Peyer's patch (tissue), 4 donors: ENCODE measurements at regions not wholly inside any gene's neighbourhood (a gene's known extent, or its start where the extent isn't known, plus 50 kb on each side); places are given as distances from the start of the nearest gene placed in this dataset.

Experiments used
- CTCF ChIP-seq, 6 experiments: fragments of 450-650 bp in 4 of 6; fragments of 200-600 bp in 2 of 6; sonication (generic) in 1 of 6; IDR thresholded peaks; one replicate each; pipeline ENCODE4 v1.5.1; 2017 to 2019; ENCODE audit warnings: antibody characterized with exemption in 6 of 6, mild to moderate bottlenecking in 3 of 6, moderate library complexity in 1 of 6
- POLR2A ChIP-seq, 2 donors: fragments of 450-650 bp; IDR thresholded peaks; one replicate each; pipeline ENCODE4 v1.5.1; 2017; ENCODE audit warnings: antibody characterized with exemption in 2 of 2, mild to moderate bottlenecking in 2 of 2, moderate library complexity in 2 of 2

- TF ChIP-seq CTCF (IDR thresholded peaks at IDR 0.05), result no peak
- TF ChIP-seq POLR2A (IDR thresholded peaks at IDR 0.05), result no peak
Measured at GRCh38 chr1:208523007-208523406, 278.8 kb upstream of the PLXNA2 start.
